ENCODE measurements at regions not wholly inside any gene's neighbourhood (a gene's known extent, or its start where the extent isn't known, plus 50 kb on each side); places are given as distances from the start of the nearest gene placed in this dataset.
"Not testable (repeated sequence)": the region's sequence is repeated elsewhere in the genome, so short reads cannot be mapped to it uniquely, and the experiment has no call there.

DNA sequence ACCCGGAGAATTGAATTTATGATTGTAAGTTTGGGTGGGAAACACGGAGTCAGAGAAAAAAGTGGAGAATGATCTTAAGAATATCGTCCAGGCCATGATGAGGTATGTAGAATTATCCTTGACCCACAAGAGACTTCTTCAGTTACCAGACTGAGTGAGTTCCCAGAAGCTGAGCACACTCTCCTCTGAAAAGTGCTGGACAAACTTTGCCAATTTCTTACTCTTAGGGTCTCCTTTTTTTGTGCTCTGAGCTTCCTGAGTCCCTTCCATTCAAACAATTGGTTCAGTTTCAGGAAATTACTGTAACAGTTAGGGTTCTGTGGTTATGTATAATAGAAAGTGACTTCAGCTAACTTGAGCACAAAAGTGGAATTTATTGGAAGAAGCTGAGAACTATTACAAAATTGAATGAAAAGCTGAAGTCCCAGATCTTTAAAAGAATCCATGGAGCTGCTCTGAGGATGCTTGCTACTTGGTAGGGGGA is 50.6 kb upstream of the EHBP1 start:
- FAIRE-seq, result no peak

DNA sequence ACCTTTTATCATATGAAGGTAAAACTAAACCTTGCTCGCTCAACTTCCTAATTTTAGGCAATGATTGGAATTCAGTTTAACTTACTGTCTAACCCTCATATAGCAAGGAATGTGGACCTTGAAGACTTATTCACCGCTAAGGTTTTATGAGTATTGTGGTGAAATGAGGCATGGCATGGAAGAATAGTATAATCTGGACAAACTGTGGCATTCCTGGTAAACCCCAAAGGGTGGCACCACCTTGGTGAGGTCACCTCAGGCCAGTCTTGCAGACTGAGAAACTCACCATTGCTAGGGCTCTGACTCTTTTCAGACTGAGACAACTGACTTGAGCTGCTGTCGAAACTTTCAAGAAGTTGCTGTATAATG is 51.1 kb upstream of the EHBP1 start:
- no peak for FAIRE-seq

DNA sequence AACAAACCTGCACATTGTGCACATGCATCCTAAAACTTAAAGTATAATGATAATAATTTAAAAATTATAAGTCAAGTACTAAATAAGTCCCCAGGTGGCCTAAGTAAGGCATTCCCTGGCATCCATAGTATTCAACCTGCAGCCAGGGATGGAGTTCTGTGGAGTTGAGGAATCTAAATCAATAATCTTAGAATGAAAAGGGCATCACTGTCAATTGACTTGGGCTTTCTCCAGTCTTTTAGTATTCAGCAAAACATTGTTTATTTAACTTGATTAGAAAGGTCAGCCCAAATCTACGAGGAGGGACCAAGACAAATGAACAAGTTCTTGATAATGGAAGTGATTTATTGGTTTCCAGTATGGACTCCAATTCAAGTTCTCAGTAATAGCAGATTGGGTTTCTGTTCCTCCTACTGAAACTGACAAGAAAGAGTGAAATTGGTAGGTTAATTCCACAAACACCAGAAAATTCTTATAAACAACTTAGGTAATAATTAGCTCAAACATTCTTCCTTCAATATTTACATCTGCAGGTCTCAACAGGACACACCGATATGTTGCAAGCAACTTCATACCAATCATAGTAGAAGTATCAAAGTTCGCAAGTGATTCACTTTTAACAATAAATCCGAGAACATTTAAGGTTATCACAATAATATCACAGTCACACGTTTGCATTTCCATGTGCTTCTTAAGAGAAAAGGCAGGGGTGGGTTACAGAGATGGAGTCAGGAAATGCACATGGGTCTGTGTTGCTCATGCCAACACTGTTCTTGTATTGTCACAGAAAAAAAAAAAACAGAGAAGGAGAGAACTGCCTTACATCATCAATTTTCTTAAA is 51.7 kb upstream of the EHBP1 start:
- no peak for FAIRE-seq

DNA sequence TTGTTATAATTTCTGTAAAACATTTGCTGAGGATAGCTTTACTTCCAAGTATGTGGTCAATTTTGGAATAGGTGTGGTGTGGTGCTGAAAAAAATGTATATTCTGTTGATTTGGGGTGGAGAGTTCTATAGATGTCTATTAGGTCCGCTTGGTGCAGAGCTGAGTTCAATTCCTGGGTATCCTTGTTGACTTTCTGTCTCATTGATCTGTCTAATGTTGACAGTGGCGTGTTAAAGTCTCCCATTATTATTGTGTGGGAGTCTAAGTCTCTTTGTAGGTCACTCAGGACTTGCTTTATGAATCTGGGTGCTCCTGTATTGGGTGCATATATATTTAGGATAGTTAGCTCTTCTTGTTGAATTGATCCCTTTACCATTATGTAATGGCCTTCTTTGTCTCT is 56.4 kb upstream of the EHBP1 start:
- FAIRE-seq, result not testable (repeated sequence)

DNA sequence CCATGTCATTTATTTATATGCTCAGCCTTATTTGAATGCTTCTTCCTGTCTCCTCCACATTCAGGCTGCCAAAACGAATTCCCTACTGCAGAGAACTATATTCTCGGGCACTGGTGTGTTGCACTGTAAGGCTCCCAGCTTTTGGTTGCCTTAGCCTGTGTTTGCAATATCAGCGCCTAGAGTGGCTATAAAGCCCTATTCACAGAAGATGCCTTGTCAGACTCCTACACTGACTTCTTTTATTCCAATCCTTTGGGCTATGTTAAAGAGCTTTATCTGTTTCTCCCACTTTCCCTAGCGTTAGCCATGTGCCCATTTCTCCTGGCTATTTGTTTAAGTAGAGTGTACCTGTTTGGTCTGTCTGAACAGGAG is 62.4 kb upstream of the EHBP1 start:
- no peak for FAIRE-seq

DNA sequence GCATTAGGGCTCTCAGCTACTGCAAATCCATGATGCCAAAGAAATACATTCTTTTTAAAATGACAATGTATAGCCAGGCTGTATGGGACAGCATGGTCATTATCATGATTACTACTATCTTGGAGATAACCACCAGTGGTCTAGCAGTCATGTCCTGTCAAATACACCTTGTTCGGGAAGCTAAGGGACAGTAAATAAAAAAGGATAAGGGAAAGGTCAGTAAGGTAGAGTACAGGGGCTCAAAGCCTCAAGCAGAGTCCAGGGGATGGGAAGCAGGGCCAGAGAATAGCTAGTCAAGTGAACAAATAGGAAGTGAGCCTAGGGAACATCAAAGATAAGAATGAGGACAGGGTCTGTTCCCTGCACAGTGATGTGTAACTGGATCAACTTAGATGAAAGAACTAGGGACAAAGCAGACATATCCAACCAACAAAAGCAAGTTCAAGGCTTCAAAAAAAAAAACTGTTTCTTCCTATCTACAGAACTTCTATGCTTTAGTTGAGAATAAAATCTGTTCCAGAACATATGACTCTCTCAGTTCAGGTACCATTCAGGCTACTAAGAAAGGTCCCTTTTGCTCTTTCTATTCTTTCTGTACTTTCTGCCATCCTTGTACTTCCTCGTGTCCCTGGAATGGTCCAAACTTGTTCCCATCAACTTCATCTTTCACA is 62.9 kb upstream of the EHBP1 start:
- no peak for FAIRE-seq

DNA sequence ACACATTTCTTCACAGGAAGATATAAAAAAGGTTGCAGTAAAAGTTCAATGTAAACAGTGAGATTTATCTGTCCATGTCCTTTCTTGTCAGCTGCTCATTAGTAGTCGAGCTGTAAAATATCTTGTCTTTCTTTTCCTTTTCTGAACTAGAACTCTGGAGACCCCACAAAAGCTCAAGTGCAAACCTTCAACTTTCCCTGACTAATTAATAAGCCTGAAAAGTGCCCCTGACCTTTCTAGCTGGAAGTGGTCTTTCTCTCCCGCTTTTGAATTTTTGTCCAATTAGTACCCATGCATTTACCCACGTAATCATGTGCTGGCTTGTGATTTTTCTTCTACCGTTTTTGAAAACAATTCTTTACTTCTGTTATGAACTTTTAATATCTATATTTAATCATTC is 63.6 kb upstream of the EHBP1 start:
- no peak for FAIRE-seq

DNA sequence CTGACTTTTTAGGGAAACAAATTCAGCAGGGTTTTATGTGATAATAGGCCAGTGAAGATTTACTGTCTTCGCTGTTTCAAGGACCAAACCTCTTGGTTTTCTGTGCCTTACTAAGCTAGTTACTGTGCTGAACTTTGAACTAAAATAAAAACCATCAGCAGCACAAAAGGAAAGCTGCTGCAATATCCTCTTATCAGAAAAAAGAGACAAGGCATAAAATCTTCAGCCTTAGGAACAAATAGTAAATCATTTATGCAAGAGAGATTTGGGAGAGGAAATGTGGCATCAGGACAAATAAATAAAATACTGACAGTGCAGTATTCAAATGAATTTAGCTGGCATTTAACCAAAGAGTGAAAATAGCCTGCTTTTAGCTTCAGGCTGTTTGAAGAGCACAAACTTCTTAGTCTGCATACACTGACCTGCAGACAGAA is 64.1 kb upstream of the EHBP1 start:
- FAIRE-seq, result no peak

DNA sequence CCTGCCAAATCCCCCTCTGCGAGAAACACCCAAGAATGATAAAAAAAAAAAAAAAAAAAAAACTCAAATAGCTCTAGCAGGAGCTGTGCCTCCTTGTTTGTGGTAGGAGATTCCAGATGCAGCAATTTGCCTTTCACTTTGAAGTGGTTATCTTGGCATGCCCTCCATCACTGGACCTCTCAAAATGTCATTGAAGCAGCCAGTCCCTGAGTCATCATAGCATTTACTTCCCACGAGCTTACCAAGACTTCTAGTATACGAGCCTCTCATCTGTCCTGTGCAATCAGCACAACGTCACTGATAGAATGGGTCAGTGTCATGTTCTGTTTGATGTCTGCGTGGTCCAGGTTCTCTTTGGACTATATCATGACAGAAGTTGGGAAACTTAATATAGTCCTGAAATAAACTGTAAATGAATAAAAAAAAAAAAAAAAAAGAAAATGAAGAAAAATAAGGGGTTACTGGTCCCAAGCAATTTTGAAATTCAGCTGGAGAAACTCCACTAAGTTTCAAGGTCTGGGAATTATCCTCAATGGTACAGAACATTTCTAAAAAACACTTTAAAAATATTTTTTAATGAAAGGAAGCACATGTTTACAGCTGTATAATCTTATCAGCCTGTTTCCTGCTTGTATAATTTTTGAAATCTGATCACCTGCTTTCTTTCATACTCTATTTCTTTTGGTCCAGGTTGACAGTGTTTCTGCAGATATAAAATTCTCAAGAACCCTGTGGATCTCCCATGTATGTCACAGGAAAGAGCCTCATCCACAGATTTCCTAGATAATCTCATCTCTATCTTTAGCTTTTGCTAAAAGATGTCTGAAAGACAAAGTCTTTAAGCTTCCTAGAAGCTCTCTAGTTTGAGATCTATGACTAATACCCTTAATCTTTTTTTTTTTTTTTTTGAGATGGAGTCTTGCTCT is 74.1 kb upstream of the EHBP1 start:
- FAIRE-seq, result no peak

DNA sequence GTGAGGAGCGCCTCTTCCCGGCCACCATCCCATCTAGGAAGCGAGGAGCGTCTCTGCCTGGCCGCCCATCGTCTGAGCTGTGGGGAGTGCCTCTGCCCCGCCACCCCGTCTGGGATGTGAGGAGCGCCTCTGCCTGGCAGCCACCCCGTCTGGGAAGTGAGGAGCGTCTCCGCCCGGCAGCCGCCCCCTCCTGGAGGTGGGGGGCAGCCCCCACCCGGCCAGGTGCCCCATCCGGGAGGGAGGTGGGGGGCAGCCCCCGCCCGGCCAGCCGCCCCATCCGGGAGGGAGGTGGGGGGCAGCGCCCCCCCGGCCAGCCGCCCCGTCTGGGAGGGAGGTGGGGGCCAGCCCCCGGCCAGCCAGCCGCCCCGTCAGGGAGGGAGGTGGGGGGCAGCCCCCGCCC is 75.3 kb upstream of the EHBP1 start:
- FAIRE-seq, result not testable (repeated sequence)

DNA sequence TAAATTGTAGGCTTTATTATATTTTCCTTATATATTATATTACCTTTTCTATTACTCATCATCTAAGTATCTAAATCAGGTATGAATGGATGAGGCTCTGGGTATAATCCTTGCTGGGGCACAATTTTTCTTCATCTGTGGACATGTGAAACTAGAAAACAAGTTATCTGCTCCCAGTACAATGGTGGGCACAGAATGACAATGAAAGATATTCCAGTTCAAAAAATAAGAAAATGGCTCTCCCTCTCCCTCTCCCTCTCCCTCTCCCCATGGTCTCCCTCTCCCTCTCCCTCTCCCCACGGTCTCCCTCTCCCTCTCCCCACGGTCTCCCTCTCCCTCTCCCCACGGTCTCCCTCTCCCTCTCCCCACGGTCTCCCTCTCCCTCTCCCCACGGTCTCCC is 76.2 kb upstream of the EHBP1 start:
- FAIRE-seq, result not testable (repeated sequence)

DNA sequence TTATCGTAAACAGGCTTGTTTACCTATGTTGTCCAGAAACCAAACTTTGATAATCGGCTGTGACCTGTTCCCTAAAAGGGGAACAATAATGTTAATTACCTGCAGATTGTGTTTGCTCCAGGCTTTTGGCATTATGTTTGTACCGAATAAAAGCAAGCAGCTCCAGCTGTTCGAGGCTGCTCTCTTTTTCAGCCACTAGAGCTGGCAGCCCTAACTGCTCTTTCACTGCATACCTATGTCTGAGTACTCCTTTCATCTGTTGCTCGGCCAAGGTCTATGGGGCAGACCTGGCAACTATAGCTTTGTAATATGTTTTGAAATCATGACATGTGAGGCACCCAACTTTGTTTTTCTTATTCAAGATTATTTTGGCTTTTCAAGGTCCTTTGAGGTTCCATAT is 77.8 kb upstream of the EHBP1 start:
- no peak for FAIRE-seq

DNA sequence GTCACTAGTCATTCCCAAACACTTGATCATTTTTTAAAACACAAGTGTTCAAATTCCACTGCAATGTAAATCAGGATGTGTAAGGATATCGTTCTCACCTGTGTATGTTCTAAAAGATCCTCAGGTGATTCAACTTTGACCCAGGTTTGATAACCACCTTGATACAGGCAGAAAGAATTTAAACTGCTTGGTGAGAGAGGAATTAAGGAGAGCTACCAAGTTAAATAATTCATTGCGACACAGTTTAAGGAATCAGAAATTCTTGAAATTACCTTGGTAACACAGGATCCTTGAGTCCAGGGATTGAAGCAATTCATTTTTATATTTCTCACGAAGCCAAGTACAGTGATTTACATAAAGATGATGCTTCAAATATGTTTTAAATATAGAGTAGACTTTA is 80.7 kb upstream of the EHBP1 start:
- no peak for FAIRE-seq

DNA sequence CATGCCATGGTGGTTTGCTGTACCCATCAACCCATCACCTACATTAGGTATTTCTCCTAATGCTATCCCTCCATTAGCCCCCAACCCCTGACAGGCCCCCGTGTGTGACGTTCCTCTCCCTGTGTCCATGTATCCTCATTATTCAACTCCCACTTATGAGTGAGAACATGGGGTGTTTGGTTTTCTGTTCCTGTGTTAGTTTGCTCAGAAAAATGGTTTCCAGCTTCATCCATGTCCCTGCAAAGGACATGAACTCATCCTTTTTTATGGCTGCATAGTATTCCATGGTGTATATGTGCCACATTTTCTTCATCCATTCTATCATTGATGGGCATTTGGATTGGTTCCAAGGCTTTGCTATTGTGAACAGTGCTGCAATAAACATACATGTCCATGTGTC is 89.0 kb upstream of the EHBP1 start:
- not testable (repeated sequence) for FAIRE-seq

DNA sequence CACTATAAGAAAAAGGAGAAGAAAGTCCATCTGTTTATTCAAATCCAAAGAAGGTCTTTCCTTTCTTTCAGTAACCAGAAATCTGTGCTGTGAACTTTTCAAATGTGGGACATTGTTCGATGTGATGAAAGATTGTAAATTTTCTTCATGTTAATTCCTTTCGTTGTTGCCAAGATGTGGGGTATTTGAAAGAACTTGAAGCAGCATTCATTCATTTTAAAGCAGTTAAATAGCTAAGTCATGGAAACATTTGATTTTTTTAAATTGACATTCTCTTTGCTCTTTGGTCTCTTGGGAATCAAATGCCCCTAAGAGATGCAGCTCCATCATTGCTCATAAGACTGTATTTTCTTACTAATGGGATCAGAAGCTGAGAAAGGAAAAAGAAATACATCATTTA is 93.7 kb upstream of the EHBP1 start:
- FAIRE-seq, result no peak

DNA sequence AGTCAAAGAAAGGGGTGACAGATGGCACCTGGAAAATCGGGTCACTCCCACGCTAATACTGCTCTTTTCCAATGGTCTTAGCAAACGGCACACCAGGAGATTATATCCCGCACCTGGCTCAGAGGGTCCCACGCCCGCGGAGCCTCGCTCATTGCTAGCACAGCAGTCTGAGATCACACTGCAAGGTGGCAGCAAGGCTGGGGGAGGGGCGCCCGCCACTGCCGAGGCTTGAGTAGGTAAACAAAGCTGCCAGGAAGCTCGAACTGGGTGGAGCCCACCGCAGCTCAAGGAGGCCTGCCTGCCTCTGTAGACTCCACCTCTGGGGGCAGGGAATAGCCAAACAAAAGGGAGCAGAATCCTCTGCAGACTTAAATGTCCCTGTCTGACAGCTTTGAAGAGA is 99.5 kb upstream of the TMEM17 start:
- FAIRE-seq, result not testable (repeated sequence)

DNA sequence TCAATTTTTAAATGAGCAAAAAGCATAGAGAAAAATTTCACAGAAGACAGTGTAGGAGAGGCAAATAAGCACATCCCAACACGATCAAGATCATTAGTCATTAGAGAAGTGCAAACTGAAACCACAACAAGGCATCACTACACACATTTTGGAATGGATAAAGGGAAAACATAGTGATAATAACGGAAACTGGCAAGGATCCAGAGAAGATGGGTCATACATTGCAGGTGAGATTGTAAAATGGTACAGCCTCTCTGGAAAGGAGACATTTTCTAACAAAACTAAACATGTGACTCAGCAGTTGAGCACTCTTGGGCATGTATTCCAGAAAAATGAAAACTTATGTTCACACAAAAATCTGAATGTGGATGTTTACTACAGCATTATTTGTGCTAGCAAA is 98.3 kb upstream of the TMEM17 start:
- FAIRE-seq, result no peak

DNA sequence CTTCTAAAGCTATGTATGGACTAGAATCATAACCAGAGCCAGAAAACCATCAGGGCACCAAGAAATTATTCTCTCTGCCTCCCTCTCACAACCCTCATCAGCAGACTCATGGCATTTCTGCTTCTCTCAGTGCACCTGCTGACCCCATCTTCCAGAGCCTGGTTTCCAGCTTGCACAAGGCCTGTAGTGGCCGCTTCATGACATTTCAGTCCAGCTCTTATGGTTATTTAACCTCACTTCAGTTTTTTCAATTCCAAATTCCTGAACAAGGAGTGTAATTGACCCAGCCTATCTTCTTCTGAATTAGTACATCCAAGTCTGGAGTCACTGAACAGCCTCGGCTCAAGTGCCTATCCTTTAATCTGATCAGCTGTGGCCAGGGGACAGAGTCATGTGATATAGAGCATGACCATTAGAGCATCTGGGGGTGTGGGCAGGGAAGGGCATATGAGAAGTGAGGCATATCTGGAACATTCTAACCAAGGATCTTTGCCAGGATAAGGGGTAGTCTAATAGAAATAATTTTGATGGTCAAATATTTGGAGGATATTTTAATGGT is 97.2 kb upstream of the TMEM17 start:
- FAIRE-seq, result no peak

DNA sequence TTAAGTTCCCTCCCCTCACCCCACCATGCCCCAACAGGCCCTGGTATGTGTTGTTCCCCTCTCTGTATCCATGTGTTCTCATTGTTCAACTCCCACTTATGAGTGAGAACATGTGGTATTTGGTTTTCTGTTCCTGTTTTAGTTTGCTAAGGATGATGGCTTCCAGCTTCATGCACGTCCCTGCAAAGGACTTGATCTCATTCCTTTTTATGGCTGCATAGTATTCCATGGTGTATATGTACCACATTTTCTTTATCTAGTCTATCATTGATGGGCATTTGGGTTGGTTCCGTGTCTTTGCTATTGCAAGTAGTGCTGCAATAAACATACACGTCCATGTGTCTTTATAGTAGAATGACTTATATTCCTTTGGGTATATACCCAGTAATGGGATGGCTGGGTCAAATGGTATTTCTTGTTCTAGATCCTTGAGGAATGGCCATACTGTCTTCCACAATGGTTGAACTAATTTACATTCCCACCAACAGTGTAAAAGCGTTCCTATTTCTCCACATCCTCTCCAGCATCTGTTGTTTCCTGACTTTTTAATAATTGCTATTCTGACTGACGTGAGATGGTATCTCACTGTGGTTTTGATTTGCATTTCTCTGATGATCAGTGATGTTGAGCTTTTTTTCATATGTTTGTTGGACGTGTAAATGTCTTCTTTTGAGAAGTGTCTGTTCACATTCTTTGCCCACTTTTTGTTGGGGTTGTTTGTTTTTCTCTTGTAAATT is 93.8 kb upstream of the TMEM17 start:
- FAIRE-seq, result not testable (repeated sequence)

DNA sequence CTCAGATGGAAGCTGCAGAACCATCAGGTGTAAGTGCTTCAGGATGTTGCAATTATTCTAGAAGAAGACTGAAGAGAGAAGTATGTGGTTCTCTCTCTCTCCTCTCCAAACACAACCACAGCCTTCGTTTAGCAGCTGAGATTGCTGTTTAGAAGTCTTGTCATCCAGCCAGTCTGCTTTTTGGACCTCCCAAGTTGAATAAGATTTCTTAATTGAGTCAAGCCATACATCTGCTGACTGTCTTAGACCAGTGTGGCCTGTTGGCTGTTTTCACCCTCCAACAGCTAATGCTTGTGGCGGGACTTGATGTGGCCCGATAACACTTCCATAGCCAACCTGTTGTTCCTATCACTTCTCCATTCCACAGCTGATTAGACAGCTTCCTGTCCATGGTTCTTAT is 91.3 kb upstream of the TMEM17 start:
- no peak for FAIRE-seq

DNA sequence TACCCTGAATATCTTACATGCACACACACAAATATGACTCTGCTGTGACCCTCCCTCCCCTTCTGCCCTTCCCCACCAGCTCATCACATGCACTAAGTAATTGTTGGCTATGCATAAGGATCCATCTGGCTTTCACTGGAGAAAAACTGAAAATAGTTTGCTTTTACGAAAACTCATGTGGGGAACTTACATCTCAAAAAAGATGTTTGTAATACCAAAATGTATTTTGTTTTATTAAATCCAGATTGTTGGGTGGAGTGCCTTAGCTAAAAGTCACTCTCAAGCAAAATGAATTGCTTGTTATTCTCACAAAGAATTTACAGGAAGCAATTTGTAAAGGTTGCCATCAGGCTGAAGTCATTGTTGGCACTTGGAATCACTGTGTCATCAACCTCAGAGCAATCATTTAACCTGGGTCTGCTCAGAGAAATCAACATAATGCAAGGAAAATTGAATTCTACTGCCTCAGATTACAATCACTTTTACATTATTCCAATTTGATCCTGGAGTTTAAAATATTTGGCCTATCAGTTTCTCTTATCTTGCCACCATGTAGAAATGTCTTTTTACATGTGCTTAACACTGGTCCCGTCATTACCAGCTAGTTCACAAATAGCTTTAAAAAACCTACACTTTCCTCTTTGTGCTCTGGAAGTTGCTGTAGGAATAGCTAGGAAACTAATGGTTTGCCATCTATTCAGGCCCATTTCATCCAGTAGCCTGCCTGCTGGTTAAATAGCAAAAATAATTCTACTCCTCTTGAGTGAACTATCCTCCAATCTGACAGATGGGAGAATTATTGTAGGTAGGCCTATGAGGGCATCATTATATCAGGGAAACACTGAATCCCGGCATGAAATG is 90.3 kb upstream of the TMEM17 start:
- peak; percentile 94 for FAIRE-seq

Data from islet of Langerhans (tissue), 1 donor.